SU-DHL-6 (cell line): ENCODE measurements at regions not wholly inside any gene's neighbourhood (a gene's known extent, or its start where the extent isn't known, plus 50 kb on each side); places are given as distances from the start of the nearest gene placed in this dataset.

ENCODE experiments used
- H2AFZ ChIP-seq: fragments of 200-600 bp; sonication (generic); 2 replicates; pipeline ENCODE4 v1.6.1; 2014; ENCODE audit warnings: low read depth, mild to moderate bottlenecking, moderate library complexity, mixed read lengths, antibody characterized with exemption, low read length; ENCODE audit not compliant: severe bottlenecking
- H3F3A ChIP-seq: fragments of 200-600 bp; shearing (Covaris generic); 2 replicates; pipeline ENCODE4 v1.6.0; 2016; ENCODE audit warnings: antibody characterized with exemption, mild to moderate bottlenecking; ENCODE audit not compliant: insufficient read depth
- H3K27ac ChIP-seq: fragments of 200-600 bp; sonication (generic); 2 replicates; pipeline ENCODE4 v1.5.1; 2016; ENCODE audit warnings: low read depth, mild to moderate bottlenecking, low read length, moderate library complexity, mixed read lengths
- H3K27me3 ChIP-seq: fragments of 200-600 bp; sonication (generic), shearing (Covaris generic); 2 replicates; pipeline ENCODE4 v1.6.0; 2014; ENCODE audit warnings: mild to moderate bottlenecking, low read length
- H3K36me3 ChIP-seq: fragments of 200-600 bp; sonication (generic); 2 replicates; pipeline ENCODE4 v1.6.1; 2014; ENCODE audit warnings: mild to moderate bottlenecking, low read length, mixed read lengths
- H3K4me2 ChIP-seq: fragments of 300-600, 200-600 bp; shearing (Covaris generic), sonication (generic); 2 replicates; pipeline ENCODE4 v1.6.0; 2014; ENCODE audit warnings: low read length, low read depth, mild to moderate bottlenecking; ENCODE audit not compliant: poor library complexity, severe bottlenecking
- H3K4me3 ChIP-seq: fragments of 200-600 bp; sonication (generic); 2 replicates; pipeline ENCODE4 v1.5.1; 2014; ENCODE audit warnings: antibody characterized with exemption, low read length, mild to moderate bottlenecking, mixed read lengths; ENCODE audit not compliant: insufficient read depth, poor library complexity, severe bottlenecking
- H3K79me2 ChIP-seq: fragments of 200-600 bp; sonication (generic); 2 replicates; pipeline ENCODE4 v1.6.1; 2014; ENCODE audit warnings: mild to moderate bottlenecking, low read length, moderate library complexity; ENCODE audit not compliant: insufficient read depth
- H3K9ac ChIP-seq: fragments of 200-600 bp; sonication (generic); 2 replicates; pipeline ENCODE4 v1.7.0; 2014; ENCODE audit warnings: mild to moderate bottlenecking, low read length
- H3K9me2 ChIP-seq: fragments of 200-600 bp; sonication (generic); replicated peaks from 2 replicates; pipeline ENCODE4 v1.6.1; 2014; ENCODE audit warnings: low read length; ENCODE audit not compliant: insufficient read depth
- H3K9me3 ChIP-seq: fragments of 200-600 bp; sonication (generic); 2 replicates; pipeline ENCODE4 v1.6.1; 2014; ENCODE audit warnings: low read length, mixed read lengths; ENCODE audit not compliant: insufficient read depth
- H4K20me1 ChIP-seq: fragments of 200-600 bp; sonication (generic); 2 replicates; pipeline ENCODE4 v1.6.1; 2014; ENCODE audit warnings: low read depth, mild to moderate bottlenecking, antibody characterized with exemption, low read length, moderate library complexity, mixed read lengths
- EZH2phosphoT487 ChIP-seq: fragments of 200-600 bp; sonication (generic), shearing (Covaris generic); conservative IDR thresholded peaks from 2 replicates; pipeline ENCODE4 v1.6.1; 2018; ENCODE audit warnings: mild to moderate bottlenecking, antibody characterized with exemption, low read length, moderate library complexity, mixed read lengths
- TF ChIP-seq, protein P1 (sequence below): fragments of 200-600 bp; sonication (generic); IDR thresholded peaks from one replicate; pipeline ENCODE4 v1.5.1; 2017; ENCODE audit warnings: antibody characterized with exemption, mild to moderate bottlenecking, low read length, moderate library complexity; ENCODE audit not compliant: insufficient read depth, poor library complexity, severe bottlenecking

DNA sequence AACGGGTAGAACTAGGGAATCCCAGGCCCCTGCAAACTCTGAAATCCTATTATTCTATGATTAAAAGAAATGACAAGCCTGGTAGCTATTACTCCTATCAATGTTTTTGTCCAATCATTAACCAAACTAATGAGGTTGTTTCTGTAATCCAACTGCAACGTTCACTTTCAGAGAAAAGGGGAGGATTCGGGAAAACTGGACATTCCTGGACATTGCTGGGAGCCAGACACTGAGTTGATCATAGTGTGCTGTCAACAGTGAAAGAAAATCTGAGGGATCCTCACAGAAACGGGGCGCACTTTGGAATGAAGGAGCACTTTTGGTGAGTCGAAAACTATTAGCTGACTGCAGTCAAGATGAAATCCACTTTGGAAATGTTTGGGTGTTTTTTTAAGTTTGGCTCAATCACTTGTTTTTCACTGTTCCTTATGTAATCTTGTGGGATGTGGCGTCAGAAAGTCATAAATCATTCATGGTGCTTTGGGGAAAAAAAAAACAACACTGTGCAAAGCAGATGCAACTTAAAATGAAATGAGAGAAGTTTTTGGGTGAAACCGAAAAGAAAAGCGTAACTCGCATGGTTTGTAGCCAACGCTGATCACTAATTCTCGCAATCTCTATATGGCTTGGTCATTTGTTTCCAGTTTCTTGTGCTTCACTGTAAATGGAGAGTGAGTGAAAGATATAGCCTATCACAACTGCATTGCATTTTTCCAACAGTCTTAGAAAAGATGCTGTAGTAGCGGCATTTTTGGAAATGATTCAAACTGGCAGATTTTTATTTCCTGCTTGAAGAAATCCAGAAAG lies 51.2 kb upstream of the ADRA1B start:
- Histone ChIP-seq H2AFZ (no peak overlapping the region), H3K27me3 (no peaks in the 10 kb centered on the region)

DNA sequence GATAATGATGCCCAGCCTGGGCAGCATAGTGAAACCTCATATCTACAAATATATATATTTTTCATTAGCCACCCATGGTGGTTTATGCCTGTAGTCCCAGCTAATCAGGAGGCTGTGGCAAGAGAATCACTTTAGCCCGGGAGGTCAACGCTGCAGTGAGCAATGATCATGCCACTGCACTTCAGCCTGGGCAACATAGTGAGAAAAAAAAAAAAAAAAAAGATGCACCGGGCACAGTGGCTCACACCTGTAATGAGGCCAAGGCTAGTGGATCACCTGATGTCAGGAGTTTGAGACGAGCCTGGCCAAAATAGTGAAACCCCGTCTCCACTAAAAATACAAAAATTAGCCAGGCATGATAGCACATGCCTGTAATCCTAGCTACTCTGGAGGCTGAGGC lies 50.2 kb upstream of the ADRA1B start:
- H3K4me3 ChIP-seq, result no peak overlapping the region
- H3F3A ChIP-seq, result no peaks in the 10 kb centered on the region
- no peaks in the 10 kb centered on the region for H4K20me1 ChIP-seq
- H2AFZ ChIP-seq, result no peak overlapping the region
- H3K9me2 ChIP-seq, result no peaks in the 10 kb centered on the region
- H3K27me3 ChIP-seq, result no peaks in the 10 kb centered on the region
- no peaks in the 10 kb centered on the region for H3K79me2 ChIP-seq
- H3K4me2 ChIP-seq, result no peak overlapping the region
- no peaks in the 10 kb centered on the region for H3K9me3 ChIP-seq
- TF ChIP-seq, protein P1, sequence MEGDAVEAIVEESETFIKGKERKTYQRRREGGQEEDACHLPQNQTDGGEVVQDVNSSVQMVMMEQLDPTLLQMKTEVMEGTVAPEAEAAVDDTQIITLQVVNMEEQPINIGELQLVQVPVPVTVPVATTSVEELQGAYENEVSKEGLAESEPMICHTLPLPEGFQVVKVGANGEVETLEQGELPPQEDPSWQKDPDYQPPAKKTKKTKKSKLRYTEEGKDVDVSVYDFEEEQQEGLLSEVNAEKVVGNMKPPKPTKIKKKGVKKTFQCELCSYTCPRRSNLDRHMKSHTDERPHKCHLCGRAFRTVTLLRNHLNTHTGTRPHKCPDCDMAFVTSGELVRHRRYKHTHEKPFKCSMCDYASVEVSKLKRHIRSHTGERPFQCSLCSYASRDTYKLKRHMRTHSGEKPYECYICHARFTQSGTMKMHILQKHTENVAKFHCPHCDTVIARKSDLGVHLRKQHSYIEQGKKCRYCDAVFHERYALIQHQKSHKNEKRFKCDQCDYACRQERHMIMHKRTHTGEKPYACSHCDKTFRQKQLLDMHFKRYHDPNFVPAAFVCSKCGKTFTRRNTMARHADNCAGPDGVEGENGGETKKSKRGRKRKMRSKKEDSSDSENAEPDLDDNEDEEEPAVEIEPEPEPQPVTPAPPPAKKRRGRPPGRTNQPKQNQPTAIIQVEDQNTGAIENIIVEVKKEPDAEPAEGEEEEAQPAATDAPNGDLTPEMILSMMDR, result no peak
- no peak for TF ChIP-seq EZH2phosphoT487
- H3K9ac ChIP-seq, result no peak overlapping the region
- H3K27ac ChIP-seq, result no peak overlapping the region
- no peaks in the 10 kb centered on the region for H3K36me3 ChIP-seq

More for the DNA sequence above, 51.2 kb upstream of the ADRA1B start:
- Histone ChIP-seq H3K4me3 (no peak overlapping the region), H3F3A (no peaks in the 10 kb centered on the region), H3K9me2 (no peaks in the 10 kb centered on the region), H4K20me1 (no peaks in the 10 kb centered on the region), H3K27ac (no peak overlapping the region), H3K79me2 (no peaks in the 10 kb centered on the region), H3K4me2 (no peak overlapping the region), H3K36me3 (no peaks in the 10 kb centered on the region), H3K9ac (no peak overlapping the region), H3K9me3 (no peaks in the 10 kb centered on the region)
- TF ChIP-seq, protein P1, result no peak
- TF ChIP-seq EZH2phosphoT487, result no peak
